SK-N-SH (cell line): ENCODE measurements at regions not wholly inside any gene's neighbourhood (a gene's known extent, or its start where the extent isn't known, plus 50 kb on each side); places are given as distances from the start of the nearest gene placed in this dataset.

Experiments used
- CTCF ChIA-PET: fragments of 300-600, 350-600 bp; formaldehyde crosslinking; extraction: SDS; loops from one replicate; lab custom pipeline; 2021; lab: Yijun Ruan, JAX
- POLR2A ChIA-PET: fragments of 350-600 bp; sonication (Branson Sonifier 250); formaldehyde crosslinking; extraction: SDS; loops from one replicate; lab custom pipeline; 2020; ENCODE audit warnings: antibody characterized with exemption, inconsistent platforms; lab: Yijun Ruan, JAX
- DNase-seq: peaks from one replicate; pipeline ENCODE4 v3.0.0; 2012
- H2AFZ ChIP-seq: fragments of 200-600 bp; sonication (generic); 2 replicates; pipeline ENCODE4 v1.8.1; 2016; ENCODE audit warnings: antibody characterized with exemption, mild to moderate bottlenecking, low read depth
- H3F3A ChIP-seq: fragments of 200-600 bp; sonication (generic); replicated peaks from 2 replicates; pipeline ENCODE3; 2016; ENCODE audit warnings: antibody characterized with exemption, mild to moderate bottlenecking; ENCODE audit not compliant: insufficient read depth
- H3K27ac ChIP-seq, 2 experiments: fragments of 200-500 bp in 1 of 2; fragments of 200-600 bp in 1 of 2; sonication (Bioruptor generic) in 1 of 2; sonication (generic), shearing (Covaris generic) in 1 of 2; 2 replicates each; pipeline versions ENCODE4 v1.5.1 to v1.6.1; 2014 to 2016; ENCODE audit warnings: low read depth in 2 of 2, inconsistent platforms in 1 of 2, low read length in 1 of 2, mild to moderate bottlenecking in 1 of 2, mixed read lengths in 1 of 2
- H3K27me3 ChIP-seq: fragments of 200-600 bp; sonication (generic), shearing (Covaris generic); 2 replicates; pipeline ENCODE4 v1.6.1; 2016; ENCODE audit warnings: mixed run types; ENCODE audit not compliant: insufficient read depth
- H3K36me3 ChIP-seq, 2 experiments: fragments of 200-500 bp in 1 of 2; fragments of 200-600 bp in 1 of 2; sonication (Bioruptor generic) in 1 of 2; sonication (generic) in 1 of 2; replicated peaks in 1 of 2; 2 replicates each; pipeline versions ENCODE3 to v1.5.1; 2014 to 2016; ENCODE audit warnings: low read length in 1 of 2, mild to moderate bottlenecking in 1 of 2; ENCODE audit not compliant: insufficient read depth in 2 of 2, control insufficient read depth in 1 of 2
- H3K4me1 ChIP-seq, 2 experiments: fragments of 200-500 bp in 1 of 2; fragments of 200-600 bp in 1 of 2; sonication (Bioruptor generic) in 1 of 2; sonication (generic), shearing (Covaris generic) in 1 of 2; 2 replicates each; pipeline versions ENCODE4 v1.5.1 to v1.6.1; 2014 to 2016; ENCODE audit warnings: low read depth in 1 of 2, low read length in 1 of 2, mixed run types in 1 of 2; ENCODE audit not compliant: insufficient read depth in 2 of 2, control insufficient read depth in 1 of 2
- H3K4me2 ChIP-seq: fragments of 200-600 bp; sonication (generic), shearing (Covaris generic); 2 replicates; pipeline ENCODE4 v1.6.1; 2017; ENCODE audit warnings: mixed run types
- H3K4me3 ChIP-seq, 2 experiments: fragments of 200-500 bp in 1 of 2; fragments of 200-600 bp in 1 of 2; sonication (Bioruptor generic) in 1 of 2; sonication (generic), shearing (Covaris generic) in 1 of 2; 2 replicates each; pipeline versions ENCODE4 v1.5.1 to v1.8.1; 2014 to 2016; ENCODE audit warnings: low read depth in 2 of 2, inconsistent platforms in 1 of 2, low read length in 1 of 2, mild to moderate bottlenecking in 1 of 2, mixed read lengths in 1 of 2, moderate library complexity in 1 of 2
- H3K79me2 ChIP-seq: fragments of 200-600 bp; sonication (generic); 2 replicates; pipeline ENCODE4 v1.8.1; 2017; ENCODE audit warnings: mild to moderate bottlenecking; ENCODE audit not compliant: insufficient read depth
- H3K9ac ChIP-seq: fragments of 200-600 bp; sonication (generic); 2 replicates; pipeline ENCODE4 v1.6.1; 2017; ENCODE audit warnings: mixed run types
- H3K9me2 ChIP-seq: fragments of 200-600 bp; sonication (generic); 2 replicates; pipeline ENCODE4 v1.6.1; 2017; ENCODE audit warnings: mixed run types
- H3K9me3 ChIP-seq: fragments of 200-600 bp; sonication (generic); 2 replicates; pipeline ENCODE4 v1.6.1; 2017; ENCODE audit warnings: mixed run types, mild to moderate bottlenecking, moderate library complexity
- H4K20me1 ChIP-seq: fragments of 200-600 bp; sonication (generic); 2 replicates; pipeline ENCODE4 v1.6.1; 2017; ENCODE audit warnings: mild to moderate bottlenecking, mixed run types; ENCODE audit not compliant: insufficient read depth
- CTCF ChIP-seq: fragments of 200-600 bp; sonication (generic); IDR thresholded peaks from 2 replicates; pipeline ENCODE4 v1.6.1; 2017; ENCODE audit warnings: antibody characterized with exemption, mild to moderate bottlenecking, moderate library complexity
- EP300 ChIP-seq, 2 experiments: IDR thresholded peaks; 2 replicates each; pipeline versions ENCODE4 v1.4.0 to v1.6.1; 2012; ENCODE audit warnings: borderline replicate concordance in 1 of 2, low read depth in 1 of 2, low read length in 1 of 2
- FOSL2 ChIP-seq: IDR thresholded peaks from 2 replicates; pipeline ENCODE4 v1.4.0; 2012; ENCODE audit warnings: low read depth, mild to moderate bottlenecking, moderate library complexity, borderline replicate concordance
- FOXJ3 ChIP-seq: sonication (generic); formaldehyde crosslinking; IDR thresholded peaks from 2 replicates; pipeline ENCODE4 v1.5.1; 2020; ENCODE audit warnings: mild to moderate bottlenecking, missing genetic modification reagents
- GABPA ChIP-seq: IDR thresholded peaks from 2 replicates; pipeline ENCODE4 v1.4.0; 2012; ENCODE audit warnings: low read depth, mild to moderate bottlenecking
- JUND ChIP-seq: IDR thresholded peaks from 2 replicates; pipeline ENCODE4 v1.4.0; 2012
- MAX ChIP-seq: IDR thresholded peaks from 2 replicates; pipeline ENCODE4 v1.4.0; 2012; ENCODE audit warnings: low read depth
- MEF2A ChIP-seq: IDR thresholded peaks from 2 replicates; pipeline ENCODE4 v1.4.0; 2012; ENCODE audit warnings: low read depth, borderline replicate concordance
- MXI1 ChIP-seq: IDR thresholded peaks from 2 replicates; pipeline ENCODE4 v1.6.1; 2012; ENCODE audit warnings: mild to moderate bottlenecking, low read depth, low read length, improper control_type of control experiment
- NFIC ChIP-seq: IDR thresholded peaks from 2 replicates; pipeline ENCODE4 v1.4.0; 2012; ENCODE audit warnings: borderline replicate concordance
- PBX3 ChIP-seq: IDR thresholded peaks from 2 replicates; pipeline ENCODE4; 2012
- POLR2AphosphoS5 ChIP-seq: IDR thresholded peaks from 2 replicates; pipeline ENCODE4 v1.6.1; 2012; ENCODE audit warnings: low read depth, low read length
- RAD21 ChIP-seq: IDR thresholded peaks from 2 replicates; pipeline ENCODE4 v1.6.1; 2012; ENCODE audit warnings: mild to moderate bottlenecking, low read length
- RFX5 ChIP-seq: IDR thresholded peaks from 2 replicates; pipeline ENCODE4 v1.6.1; 2012; ENCODE audit warnings: mild to moderate bottlenecking, improper control_type of control experiment, low read length
- TEAD4 ChIP-seq: IDR thresholded peaks from 2 replicates; pipeline ENCODE4 v1.4.0; 2012; ENCODE audit warnings: mild to moderate bottlenecking, borderline replicate concordance; ENCODE audit not compliant: insufficient read depth
- USF1 ChIP-seq: IDR thresholded peaks from 2 replicates; pipeline ENCODE4 v1.4.0; 2012; ENCODE audit warnings: low read depth, borderline replicate concordance
- USF2 ChIP-seq: fragments of 150-350 bp; IDR thresholded peaks from 2 replicates; pipeline ENCODE4 v1.6.1; 2017; ENCODE audit warnings: antibody characterized with exemption, low read length, low read depth, borderline replicate concordance
- YY1 ChIP-seq: IDR thresholded peaks from 2 replicates; pipeline ENCODE4 v1.4.0; 2012; ENCODE audit warnings: low read depth, mild to moderate bottlenecking
- WGBS: methylation state at CpG from one replicate; pipeline ENCODE4 v1.1.6; 2017; ENCODE audit warnings: low lambda C conversion rate; 5-methylcytosine and 5-hydroxymethylcytosine counted together

- H3K4me3 ChIP-seq: no peak overlapping the region
- H3K9ac ChIP-seq: no peak overlapping the region
- H4K20me1 ChIP-seq: no peaks in the 10 kb centered on the region
- no peaks in the 10 kb centered on the region for H3K9me2 ChIP-seq
- POLR2A ChIA-PET: interaction anchor here (0.6 kb wide), 1 partner anchor 158 kb away, joined by 3 read pairs; no protein-coding TSS in a partner anchor
- no peaks in the 10 kb centered on the region for H3K79me2 ChIP-seq
- no peaks in the 10 kb centered on the region for H3K9me3 ChIP-seq
- peaks cover 0 to 6% of the 10 kb centered on the region in 2 experiments; a peak in 1 of 4 replicates for H3K4me1 ChIP-seq
- H3K36me3 ChIP-seq: no peaks in the 10 kb centered on the region
- 70% methylated on average over 13 of the region's 14 CpGs for WGBS
- CTCF ChIA-PET: interaction anchor here (0.7 to 7.1 kb wide), 8 partner anchors 16 to 172 kb away, joined by 3 to 170 read pairs (median 4); no protein-coding TSS in a partner anchor
- DNase-seq: no peak
- no peak overlapping the region for H2AFZ ChIP-seq
- no peak overlapping the region for H3K4me2 ChIP-seq
- no peak for TF ChIP-seq POLR2AphosphoS5
- TF ChIP-seq CTCF: no peak
- TF ChIP-seq JUND: no peak
- TF ChIP-seq FOXJ3 (CRISPR knock-in tag): no peak
- no peak for TF ChIP-seq MXI1
- no peak for TF ChIP-seq MEF2A
- no peak for TF ChIP-seq NFIC
- no peak for TF ChIP-seq MAX
- no peak for TF ChIP-seq RFX5
- TF ChIP-seq GABPA: no peak
- no peak for TF ChIP-seq USF1
- TF ChIP-seq FOSL2: no peak
- TF ChIP-seq USF2: no peak
- TF ChIP-seq EP300 (IDR thresholded peaks at IDR 0.05; ENCODE audit: borderline replicate concordance in 1 of 2, low read depth in 1 of 2, low read length in 1 of 2): no peak
- no peak for TF ChIP-seq TEAD4
- no peak for TF ChIP-seq RAD21
- TF ChIP-seq YY1: no peak
- no peak for TF ChIP-seq PBX3
- H3K27ac ChIP-seq: no peak overlapping the region
- no peaks in the 10 kb centered on the region for H3F3A ChIP-seq
- H3K27me3 ChIP-seq: peaks cover 31% of the 10 kb centered on the region; the same call in 1 of the 2 replicates
Observed at GRCh38 chr14:96739200-96739910, 57.8 kb upstream of the VRK1 start.
